Esophagus squamous epithelium (tissue), 5 donors: ENCODE measurements at regions not wholly inside any gene's neighbourhood (a gene's known extent, or its start where the extent isn't known, plus 50 kb on each side); places are given as distances from the start of the nearest gene placed in this dataset.

Source experiments
- DNase-seq: peaks from one replicate; lab custom pipeline; 2025; lab: John Stamatoyannopoulos, UW
- H3K27ac ChIP-seq, 4 donors: fragments of 200-600 bp; sonication (generic); one replicate each; pipeline ENCODE4 v1.5.1; 2016 to 2019; ENCODE audit warnings: mild to moderate bottlenecking in 1 of 4
- H3K27me3 ChIP-seq, 4 donors: fragments of 200-600 bp; sonication (generic); 1 replicate in 3 of 4; 2 replicates in 1 of 4; pipeline versions ENCODE4 v1.5.1 to v1.6.0; 2017 to 2021; ENCODE audit warnings: antibody characterized with exemption in 1 of 4
- H3K36me3 ChIP-seq, 3 donors: fragments of 200-600 bp; sonication (generic); one replicate each; pipeline ENCODE4 v1.5.1; 2016 to 2019
- H3K4me1 ChIP-seq, 3 donors: fragments of 200-600 bp; sonication (generic); one replicate each; pipeline ENCODE4 v1.5.1; 2017 to 2019
- H3K4me3 ChIP-seq, 4 donors: fragments of 200-600 bp; sonication (generic); 1 replicate in 3 of 4; 2 replicates in 1 of 4; pipeline ENCODE4 v1.5.1; 2016 to 2019; ENCODE audit warnings: mild to moderate bottlenecking in 2 of 4, moderate library complexity in 1 of 4
- H3K9me3 ChIP-seq, 3 donors: fragments of 200-600 bp; sonication (generic); one replicate each; pipeline ENCODE4 v1.5.1; 2016 to 2019
- POLR2A ChIP-seq, 4 donors: fragments of 450-650 bp; IDR thresholded peaks; one replicate each; pipeline ENCODE4 v1.6.1; 2017; ENCODE audit warnings: antibody characterized with exemption in 4 of 4, mild to moderate bottlenecking in 4 of 4, moderate library complexity in 3 of 4
- WGBS, 2 donors: methylation state at CpG; one replicate each; pipeline ENCODE4 v1.1.5; 2018; 5-methylcytosine and 5-hydroxymethylcytosine counted together
- intact Hi-C: fragments of 100-400 bp; cut with DNase I; formaldehyde crosslinking; loops from one replicate; pipeline ENCODE4 v1.15.0; 2022
- TF ChIP-seq, protein P1 (sequence below), 6 experiments: fragments of 450-650 bp in 4 of 6; fragments of 200-600 bp in 2 of 6; sonication (generic) in 2 of 6; IDR thresholded peaks; one replicate each; pipeline ENCODE4 v1.5.1; 2016 to 2019; ENCODE audit warnings: antibody characterized with exemption in 6 of 6, mild to moderate bottlenecking in 4 of 6, moderate library complexity in 4 of 6
- donor health status: DM: yes; HTN: yes; CAD: no.

GRCh38 chrX:5425119-5425518 is 803.5 kb downstream of the NLGN4X start:
- no peak overlapping the region for H3K4me3 ChIP-seq
- TF ChIP-seq, protein P1, sequence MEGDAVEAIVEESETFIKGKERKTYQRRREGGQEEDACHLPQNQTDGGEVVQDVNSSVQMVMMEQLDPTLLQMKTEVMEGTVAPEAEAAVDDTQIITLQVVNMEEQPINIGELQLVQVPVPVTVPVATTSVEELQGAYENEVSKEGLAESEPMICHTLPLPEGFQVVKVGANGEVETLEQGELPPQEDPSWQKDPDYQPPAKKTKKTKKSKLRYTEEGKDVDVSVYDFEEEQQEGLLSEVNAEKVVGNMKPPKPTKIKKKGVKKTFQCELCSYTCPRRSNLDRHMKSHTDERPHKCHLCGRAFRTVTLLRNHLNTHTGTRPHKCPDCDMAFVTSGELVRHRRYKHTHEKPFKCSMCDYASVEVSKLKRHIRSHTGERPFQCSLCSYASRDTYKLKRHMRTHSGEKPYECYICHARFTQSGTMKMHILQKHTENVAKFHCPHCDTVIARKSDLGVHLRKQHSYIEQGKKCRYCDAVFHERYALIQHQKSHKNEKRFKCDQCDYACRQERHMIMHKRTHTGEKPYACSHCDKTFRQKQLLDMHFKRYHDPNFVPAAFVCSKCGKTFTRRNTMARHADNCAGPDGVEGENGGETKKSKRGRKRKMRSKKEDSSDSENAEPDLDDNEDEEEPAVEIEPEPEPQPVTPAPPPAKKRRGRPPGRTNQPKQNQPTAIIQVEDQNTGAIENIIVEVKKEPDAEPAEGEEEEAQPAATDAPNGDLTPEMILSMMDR (IDR thresholded peaks at IDR 0.05), result no peak
- TF ChIP-seq POLR2A (IDR thresholded peaks at IDR 0.05), result no peak
- no peaks in the 10 kb centered on the region for H3K4me1 ChIP-seq
- DNase-seq, result no peak
- no peak overlapping the region for H3K27ac ChIP-seq
- no peaks in the 10 kb centered on the region for H3K36me3 ChIP-seq
- intact Hi-C loops, result no loop called here
- H3K9me3 ChIP-seq, result no peaks in the 10 kb centered on the region
- no peaks in the 10 kb centered on the region for H3K27me3 ChIP-seq

DNA sequence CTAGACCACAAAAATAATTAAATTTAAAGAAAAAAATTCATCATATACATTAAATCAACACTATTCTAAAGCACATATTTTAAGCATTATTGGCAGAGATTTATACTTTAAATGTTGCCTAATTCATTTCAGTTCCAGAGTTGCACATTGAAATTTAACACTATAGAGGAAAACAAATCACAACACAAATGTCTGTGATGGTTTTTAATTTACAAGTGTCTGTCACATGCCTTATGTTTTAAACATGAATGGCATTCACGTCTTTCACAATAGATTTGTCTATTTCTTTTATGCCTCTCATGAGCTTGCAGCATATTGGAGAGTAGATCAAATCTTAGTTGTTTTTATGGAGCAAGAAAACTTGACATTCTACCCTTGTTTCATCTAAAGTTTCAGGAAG is 811.3 kb downstream of the NLGN4X start:
- WGBS, 2 donors, result 22 to 41% methylated on average over 1 of the region's 1 CpG

DNA sequence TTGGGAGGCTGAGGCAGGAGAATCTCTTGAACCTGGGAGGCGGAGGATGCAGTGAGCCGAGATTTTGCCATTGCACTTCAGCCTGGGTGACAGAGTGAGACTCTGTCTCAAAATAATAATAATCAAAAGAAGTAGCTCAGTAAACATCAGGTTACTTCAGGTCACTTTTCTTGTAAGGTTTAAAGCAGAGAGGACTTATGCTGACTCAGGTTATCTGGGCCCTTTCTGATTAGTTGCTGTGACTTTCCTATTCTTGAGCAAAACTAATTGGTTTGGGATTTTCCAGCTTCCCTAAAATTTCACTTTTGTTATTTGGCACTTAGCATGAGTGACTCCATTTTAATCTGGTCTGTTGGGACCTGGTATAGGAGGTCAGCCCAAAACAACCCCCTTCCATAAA is 812.9 kb downstream of the NLGN4X start:
- Histone ChIP-seq H3K9me3 (no peaks in the 10 kb centered on the region), H3K27ac (no peak overlapping the region), H3K4me3 (no peak overlapping the region), H3K36me3 (no peaks in the 10 kb centered on the region), H3K27me3 (no peaks in the 10 kb centered on the region), H3K4me1 (no peaks in the 10 kb centered on the region)
- TF ChIP-seq POLR2A (IDR thresholded peaks at IDR 0.05), result no peak
- TF ChIP-seq, protein P1 (IDR thresholded peaks at IDR 0.05), result no peak
- 79 to 91% methylated on average over 2 of the region's 2 CpGs for WGBS, 2 donors
- intact Hi-C loops, result no loop called here
- DNase-seq, result no peak

More for the DNA sequence above, 811.3 kb downstream of the NLGN4X start:
- H3K4me3 ChIP-seq, result no peak overlapping the region
- no peaks in the 10 kb centered on the region for H3K27me3 ChIP-seq
- no peak for DNase-seq
- no peaks in the 10 kb centered on the region for H3K36me3 ChIP-seq
- intact Hi-C loops, result no loop called here
- H3K4me1 ChIP-seq, result no peaks in the 10 kb centered on the region
- no peak for TF ChIP-seq POLR2A (IDR thresholded peaks at IDR 0.05)
- TF ChIP-seq, protein P1 (IDR thresholded peaks at IDR 0.05), result no peak
- H3K9me3 ChIP-seq, result no peaks in the 10 kb centered on the region
- no peak overlapping the region for H3K27ac ChIP-seq

DNA sequence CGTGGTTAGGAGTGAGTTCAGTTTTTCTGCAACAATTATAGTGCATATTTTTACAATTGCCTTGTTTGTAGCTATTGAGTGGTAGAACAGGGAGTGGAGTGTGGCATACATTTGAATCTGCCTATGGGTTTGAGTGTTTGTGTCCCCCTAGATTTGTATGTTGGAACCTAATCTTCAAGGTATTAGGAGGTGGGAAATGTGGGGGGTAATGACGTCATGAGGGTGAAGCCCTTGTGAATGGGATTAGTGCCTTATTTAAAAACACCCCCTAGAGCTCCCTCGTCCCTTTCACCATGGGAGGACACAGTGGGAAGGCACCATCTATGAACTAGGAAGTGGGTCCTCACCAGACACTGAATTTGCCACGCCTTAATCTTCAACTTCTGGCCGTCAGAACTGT is 819.6 kb downstream of the NLGN4X start:
- DNase-seq, result no peak
- TF ChIP-seq POLR2A (IDR thresholded peaks at IDR 0.05), result no peak
- TF ChIP-seq, protein P1 (IDR thresholded peaks at IDR 0.05), result no peak
- intact Hi-C loops, result no loop called here
- Histone ChIP-seq H3K4me1 (no peaks in the 10 kb centered on the region), H3K36me3 (no peaks in the 10 kb centered on the region), H3K4me3 (no peak overlapping the region), H3K9me3 (no peaks in the 10 kb centered on the region), H3K27ac (no peak overlapping the region), H3K27me3 (no peaks in the 10 kb centered on the region)
- 51 to 67% methylated on average over 1 to 5 of the region's 5 CpGs for WGBS, 2 donors

- intact Hi-C loops, result no loop called here
- no peaks in the 10 kb centered on the region for H3K9me3 ChIP-seq
- no peak overlapping the region for H3K27ac ChIP-seq
- no peak for TF ChIP-seq POLR2A (IDR thresholded peaks at IDR 0.05)
- TF ChIP-seq, protein P1 (IDR thresholded peaks at IDR 0.05), result no peak
- WGBS, 2 donors, result 79 to 92% methylated on average over 3 of the region's 3 CpGs
- no peaks in the 10 kb centered on the region for H3K27me3 ChIP-seq
- no peaks in the 10 kb centered on the region for H3K36me3 ChIP-seq
- no peaks in the 10 kb centered on the region for H3K4me1 ChIP-seq
- DNase-seq, result no peak
- no peak overlapping the region for H3K4me3 ChIP-seq
Measured at GRCh38 chrX:5402461-5402860, 826.2 kb downstream of the NLGN4X start.
